BJ (cell line): ENCODE measurements at regions not wholly inside any gene's neighbourhood (a gene's known extent, or its start where the extent isn't known, plus 50 kb on each side); places are given as distances from the start of the nearest gene placed in this dataset.

Experiments
- CTCF ChIA-PET: fragments of 350-600 bp; formaldehyde crosslinking; extraction: SDS; loops from one replicate; lab custom pipeline; 2021; ENCODE audit warnings: antibody characterized with exemption, inconsistent platforms; lab: Yijun Ruan, JAX
- POLR2A ChIA-PET: fragments of 300-600 bp; sonication (Branson Sonifier 250); formaldehyde crosslinking; extraction: SDS; loops from one replicate; lab custom pipeline; 2021; ENCODE audit warnings: antibody characterized with exemption; lab: Charles Lee
- DNase-seq: peaks from one replicate; pipeline ENCODE4 v3.0.0-alpha.2; 2011; ENCODE audit warnings: low read depth
- H3K27me3 ChIP-seq: 2 replicates; pipeline ENCODE4 v1.6.0; 2011; ENCODE audit warnings: low read length; ENCODE audit not compliant: control insufficient read depth, insufficient read depth
- H3K36me3 ChIP-seq: 2 replicates; pipeline ENCODE4 v1.5.1; 2011; ENCODE audit warnings: low read length; ENCODE audit not compliant: control insufficient read depth, insufficient read depth
- H3K4me3 ChIP-seq: 2 replicates; pipeline ENCODE4 v1.5.1; 2011; ENCODE audit warnings: low read depth, mild to moderate bottlenecking, control low read depth, low read length
- CTCF ChIP-seq: IDR thresholded peaks from 2 replicates; pipeline ENCODE4 v1.5.1; 2011; ENCODE audit warnings: low read depth, mild to moderate bottlenecking, control low read depth, inconsistent platforms, low read length, moderate library complexity; ENCODE audit not compliant: insufficient read depth

- H3K36me3 ChIP-seq: no peaks in the 10 kb centered on the region
- CTCF ChIA-PET: no interaction called here
- POLR2A ChIA-PET: no interaction called here
- H3K4me3 ChIP-seq: no peak overlapping the region
- H3K27me3 ChIP-seq: no peaks in the 10 kb centered on the region
- no peak for TF ChIP-seq CTCF
- no peak for DNase-seq
Observed at GRCh38 chr15:29324746-29325145, 55.1 kb upstream of the NSMCE3 start.

- H3K4me3 ChIP-seq: no peak overlapping the region
- CTCF ChIA-PET: no interaction called here
- no peaks in the 10 kb centered on the region for H3K36me3 ChIP-seq
- no peaks in the 10 kb centered on the region for H3K27me3 ChIP-seq
- DNase-seq: no peak
- no peak for TF ChIP-seq CTCF
- POLR2A ChIA-PET: no interaction called here
Observed at GRCh38 chr15:29323557-29323956, 53.9 kb upstream of the NSMCE3 start.

- DNase-seq: no peak
- Histone ChIP-seq H3K27me3 (no peaks in the 10 kb centered on the region), H3K4me3 (no peak overlapping the region), H3K36me3 (no peaks in the 10 kb centered on the region)
- POLR2A ChIA-PET: no interaction called here
- CTCF ChIA-PET: interaction anchor here (0.9 kb wide), 1 partner anchor 9 kb away, joined by 3 read pairs; no protein-coding TSS in a partner anchor
- TF ChIP-seq CTCF: no peak
Observed at GRCh38 chr15:29322415-29322814, 52.8 kb upstream of the NSMCE3 start.

GRCh38 chr15:29320420-29320819 is 50.8 kb upstream of the NSMCE3 start:
- ChIA-PET CTCF (interaction anchor here (0.7 kb wide), 1 partner anchor 67 kb away, joined by 5 read pairs; no protein-coding TSS in a partner anchor), POLR2A (no interaction called here)
- DNase-seq: no peak
- TF ChIP-seq CTCF: no peak
- no peaks in the 10 kb centered on the region for H3K27me3 ChIP-seq
- H3K36me3 ChIP-seq: no peaks in the 10 kb centered on the region
- no peak overlapping the region for H3K4me3 ChIP-seq

GRCh38 chr15:29319823-29320222 is 50.2 kb upstream of the NSMCE3 start:
- no peak for DNase-seq
- no peak for TF ChIP-seq CTCF
- ChIA-PET POLR2A (no interaction called here), CTCF (no interaction called here)
- Histone ChIP-seq H3K36me3 (no peaks in the 10 kb centered on the region), H3K4me3 (no peak overlapping the region), H3K27me3 (no peaks in the 10 kb centered on the region)
